Neuronal stem cell (in vitro differentiated cells): ENCODE measurements at regions not wholly inside any gene's neighbourhood (a gene's known extent, or its start where the extent isn't known, plus 50 kb on each side); places are given as distances from the start of the nearest gene placed in this dataset.
"Not testable (repeated sequence)": the region's sequence is repeated elsewhere in the genome, so short reads cannot be mapped to it uniquely, and the experiment has no call there.

Experiments used
- DNase-seq: peaks from one replicate; pipeline ENCODE4 v3.0.0-alpha.2; 2013; ENCODE audit warnings: low spot score
- H2AFZ ChIP-seq: one replicate; pipeline ENCODE4 v1.6.1; 2013; ENCODE audit warnings: mild to moderate bottlenecking, low read length, inconsistent platforms
- H2AK5ac ChIP-seq: 2 replicates; pipeline ENCODE4 v1.6.1; 2013; ENCODE audit warnings: low read depth, mild to moderate bottlenecking, inconsistent platforms, low read length, moderate library complexity, mixed read lengths
- H2BK120ac ChIP-seq: 2 replicates; pipeline ENCODE4 v1.6.1; 2013; ENCODE audit warnings: low read depth, mild to moderate bottlenecking, inconsistent platforms, low read length, moderate library complexity, mixed read lengths
- H2BK12ac ChIP-seq: one replicate; pipeline ENCODE4 v1.6.1; 2013; ENCODE audit warnings: low read length, inconsistent platforms
- H2BK15ac ChIP-seq: 2 replicates; pipeline ENCODE4 v1.6.1; 2013; ENCODE audit warnings: mild to moderate bottlenecking, low read length, inconsistent platforms, mixed read lengths
- H2BK5ac ChIP-seq: one replicate; pipeline ENCODE4 v1.6.1; 2013; ENCODE audit warnings: inconsistent platforms, mild to moderate bottlenecking, low read length, moderate library complexity
- H3K14ac ChIP-seq: one replicate; pipeline ENCODE4 v1.6.1; 2013; ENCODE audit warnings: low read length, inconsistent platforms
- H3K18ac ChIP-seq: 2 replicates; pipeline ENCODE4 v1.6.1; 2013; ENCODE audit warnings: low read length, inconsistent platforms
- H3K23ac ChIP-seq: 2 replicates; pipeline ENCODE4 v1.6.1; 2013; ENCODE audit warnings: low read depth, mild to moderate bottlenecking, mixed read lengths, low read length, inconsistent platforms; ENCODE audit not compliant: poor library complexity
- H3K27ac ChIP-seq: replicated peaks from 3 replicates; pipeline ENCODE4 v1.5.1; 2013; ENCODE audit warnings: low read length, inconsistent platforms
- H3K27me3 ChIP-seq, 3 experiments: 2 replicates each; pipeline ENCODE4 v1.6.1; 2013; ENCODE audit warnings: low read length in 3 of 3, mild to moderate bottlenecking in 2 of 3, inconsistent platforms in 1 of 3, low read depth in 1 of 3, mixed read lengths in 1 of 3, moderate library complexity in 1 of 3; ENCODE audit not compliant: control insufficient read depth in 3 of 3, insufficient read depth in 3 of 3
- H3K36me3 ChIP-seq, 2 donors: replicated peaks in 1 of 2; 2 replicates each; pipeline ENCODE4 v1.6.1; 2013; ENCODE audit warnings: low read length in 2 of 2; ENCODE audit not compliant: control insufficient read depth in 2 of 2, insufficient read depth in 2 of 2
- H3K4ac ChIP-seq: 2 replicates; pipeline ENCODE4 v1.6.1; 2013; ENCODE audit warnings: inconsistent platforms, mild to moderate bottlenecking, low read length, moderate library complexity
- H3K4me1 ChIP-seq, 2 donors: 1 replicate in 1 of 2; 2 replicates in 1 of 2; pipeline ENCODE4 v1.6.1; 2013; ENCODE audit warnings: low read length in 2 of 2, low read depth in 1 of 2; ENCODE audit not compliant: control insufficient read depth in 2 of 2, insufficient read depth in 1 of 2
- H3K4me2 ChIP-seq: one replicate; pipeline ENCODE4 v1.6.1; 2013; ENCODE audit warnings: mild to moderate bottlenecking, low read length, inconsistent platforms; ENCODE audit not compliant: insufficient read depth, poor library complexity, severe bottlenecking
- H3K4me3 ChIP-seq, 2 donors: 2 replicates each; pipeline ENCODE4 v1.5.1; 2013; ENCODE audit warnings: low read length in 2 of 2, mild to moderate bottlenecking in 2 of 2, inconsistent platforms in 1 of 2, moderate library complexity in 1 of 2
- H3K79me1 ChIP-seq: one replicate; pipeline ENCODE4 v1.6.1; 2013; ENCODE audit warnings: low read depth, mild to moderate bottlenecking, inconsistent platforms, low read length, moderate library complexity
- H3K9ac ChIP-seq: one replicate; pipeline ENCODE4 v1.6.1; 2013; ENCODE audit warnings: mild to moderate bottlenecking, low read depth, low read length, inconsistent platforms; ENCODE audit not compliant: poor library complexity
- H3K9me3 ChIP-seq, 2 donors: replicated peaks in 1 of 2; 2 replicates each; pipeline versions ENCODE3 to v1.6.1; 2013; ENCODE audit warnings: low read length in 2 of 2, mild to moderate bottlenecking in 2 of 2, inconsistent platforms in 1 of 2, low read depth in 1 of 2, mixed read lengths in 1 of 2, moderate library complexity in 1 of 2; ENCODE audit not compliant: control insufficient read depth in 2 of 2, insufficient read depth in 1 of 2
- H4K8ac ChIP-seq: one replicate; pipeline ENCODE4 v1.6.1; 2013; ENCODE audit warnings: low read depth, mild to moderate bottlenecking, inconsistent platforms, low read length, moderate library complexity
- H4K91ac ChIP-seq: one replicate; pipeline ENCODE4 v1.6.1; 2013; ENCODE audit warnings: low read length, low read depth, mild to moderate bottlenecking, inconsistent platforms; ENCODE audit not compliant: poor library complexity
- WGBS, 2 donors: extraction: QIAGEN DNeasy Blood & Tissue Kit; methylation state at CpG; one replicate each; pipeline ENCODE4 v1.1.7; 2013; ENCODE audit warnings: missing lambda C conversion rate in 2 of 2, mixed read lengths in 1 of 2; ENCODE audit not compliant: insufficient read length in 2 of 2, insufficient replicate concordance in 1 of 2; ENCODE audit errors: extremely low coverage in 2 of 2; 5-methylcytosine and 5-hydroxymethylcytosine counted together

- not testable (repeated sequence) for H2AK5ac ChIP-seq, H3K9ac ChIP-seq, H2BK5ac ChIP-seq, H3K27ac ChIP-seq, H3K27me3 ChIP-seq, H3K4me2 ChIP-seq, DNase-seq, H3K18ac ChIP-seq, H2AFZ ChIP-seq, H3K4me1 ChIP-seq, H4K8ac ChIP-seq, H3K4me3 ChIP-seq, H3K9me3 ChIP-seq, H3K23ac ChIP-seq, H3K79me1 ChIP-seq, H2BK12ac ChIP-seq, H3K4ac ChIP-seq, H3K14ac ChIP-seq, H2BK120ac ChIP-seq, H2BK15ac ChIP-seq, H4K91ac ChIP-seq, H3K36me3 ChIP-seq
- WGBS, 2 donors = no CpG with 5 or more reads among the region's 8 CpGs
Observed at GRCh38 chr2:87398567-87399305, 349.2 kb upstream of the PLGLB2 start.

GRCh38 chr2:87401726-87402345, 346.1 kb upstream of the PLGLB2 start:
- Histone ChIP-seq H2AK5ac (no peak overlapping the region), H2BK12ac (no peak overlapping the region), H3K14ac (no peak overlapping the region), H3K9ac (no peak overlapping the region), H2BK15ac (no peak overlapping the region), H3K18ac (no peak overlapping the region), H2BK120ac (no peak overlapping the region), H3K36me3 (no peaks in the 10 kb centered on the region), H3K4me3 (no peak overlapping the region), H4K8ac (no peak overlapping the region), H2AFZ (no peak overlapping the region), H3K4me1 (no peaks in the 10 kb centered on the region), H3K27ac (no peak overlapping the region), H3K27me3 (no peaks in the 10 kb centered on the region), H3K9me3 (no peaks in the 10 kb centered on the region), H3K4ac (no peak overlapping the region), H3K79me1 (no peaks in the 10 kb centered on the region), H4K91ac (no peak overlapping the region), H3K23ac (no peak overlapping the region), H2BK5ac (no peak overlapping the region), H3K4me2 (no peak overlapping the region)
- no CpG with 5 or more reads among the region's 16 CpGs for WGBS, 2 donors
- no peak for DNase-seq

GRCh38 chr2:87403893-87404175, 344.1 kb upstream of the PLGLB2 start:
- Histone ChIP-seq H3K9ac (no peak overlapping the region), H3K4ac (no peak overlapping the region), H2BK12ac (no peak overlapping the region), H3K9me3 (no peaks in the 10 kb centered on the region), H3K4me1 (no peaks in the 10 kb centered on the region), H3K4me2 (no peak overlapping the region), H2BK15ac (no peak overlapping the region), H4K8ac (no peak overlapping the region), H2BK120ac (no peak overlapping the region), H3K27me3 (no peaks in the 10 kb centered on the region), H4K91ac (no peak overlapping the region), H3K23ac (no peak overlapping the region), H2AFZ (no peak overlapping the region), H2BK5ac (no peak overlapping the region), H3K18ac (no peak overlapping the region), H3K4me3 (no peak overlapping the region), H3K27ac (no peak overlapping the region), H3K79me1 (no peaks in the 10 kb centered on the region), H3K36me3 (no peaks in the 10 kb centered on the region), H3K14ac (no peak overlapping the region), H2AK5ac (no peak overlapping the region)
- no peak for DNase-seq
- WGBS, 2 donors = no CpG with 5 or more reads among the region's 6 CpGs

GRCh38 chr2:87404411-87405255, 343.3 kb upstream of the PLGLB2 start:
- not testable (repeated sequence) for H3K4me3 ChIP-seq, H3K18ac ChIP-seq, H3K4me1 ChIP-seq, DNase-seq, H4K91ac ChIP-seq, H2AK5ac ChIP-seq, H3K4ac ChIP-seq, H2AFZ ChIP-seq, H2BK12ac ChIP-seq, H3K27ac ChIP-seq, H3K27me3 ChIP-seq, H3K36me3 ChIP-seq, H2BK5ac ChIP-seq, H2BK15ac ChIP-seq, H3K14ac ChIP-seq, H3K9me3 ChIP-seq, H3K4me2 ChIP-seq, H3K79me1 ChIP-seq, H3K23ac ChIP-seq, H4K8ac ChIP-seq, H3K9ac ChIP-seq, H2BK120ac ChIP-seq
- no CpG with 5 or more reads among the region's 22 CpGs for WGBS, 2 donors
